GM12878 (cell line): ENCODE measurements at regions not wholly inside any gene's neighbourhood (a gene's known extent, or its start where the extent isn't known, plus 50 kb on each side); places are given as distances from the start of the nearest gene placed in this dataset.

Experiments
- ATAC-seq: fragments of 200-7000 bp; cut with Tn5 transposase; 3 replicates; pipeline ENCODE4 v1.9.1; 2020; ENCODE audit warnings: mild to moderate bottlenecking, moderate library complexity
- BruUV-seq: library from RNA; stranded (reverse); fragments of 400-500 nt; replicated peaks from 2 replicates; lab custom pipeline; 2021; lab: Mats Ljungman, UMichigan
- CTCF ChIA-PET: fragments of 300-600 bp; sonication (Branson Sonifier 250); formaldehyde crosslinking; extraction: SDS; loops from one replicate; lab custom pipeline; 2021; ENCODE audit warnings: inconsistent platforms; lab: Yijun Ruan, JAX
- POLR2A ChIA-PET: fragments of 350-600 bp; formaldehyde crosslinking; extraction: SDS; loops from one replicate; lab custom pipeline; 2021; ENCODE audit warnings: inconsistent platforms; lab: Charles Lee
- RAD21 ChIA-PET: fragments of 300-600 bp; sonication (Branson Sonifier 250); formaldehyde crosslinking; loops from one replicate; lab custom pipeline; 2023; ENCODE audit warnings: antibody characterized with exemption; ENCODE audit not compliant: unreplicated experiment; lab: Charles Lee
- SMC1A ChIA-PET: fragments of 300-600 bp; sonication (Branson Sonifier 250); formaldehyde crosslinking; loops from one replicate; lab custom pipeline; 2023; ENCODE audit not compliant: unreplicated experiment, uncharacterized antibody; lab: Charles Lee
- DNase-seq: peaks from one replicate; pipeline ENCODE4 v3.0.0-alpha.2; 2011; ENCODE audit warnings: low read depth, low spot score
- FAIRE-seq: peaks from 3 replicates; lab custom pipeline; 2011; peaks lifted over from hg19 to GRCh38; lab: Jason Lieb, UNC
- H2AFZ ChIP-seq: 2 replicates; pipeline ENCODE4 v1.6.0; 2011; ENCODE audit warnings: low read depth, low read length, control low read depth; ENCODE audit not compliant: control insufficient read depth
- H3K27ac ChIP-seq: 2 replicates; pipeline ENCODE4 v1.5.1; 2011; ENCODE audit warnings: control low read depth; ENCODE audit not compliant: control insufficient read depth, insufficient read depth
- H3K27me3 ChIP-seq, 2 experiments: replicated peaks in 1 of 2; 2 replicates each; pipeline versions ENCODE4 v1.6.0 to v1.6.1; 2011; ENCODE audit warnings: low read length in 1 of 2; ENCODE audit not compliant: control insufficient read depth in 2 of 2, insufficient read depth in 2 of 2
- H3K36me3 ChIP-seq, 2 experiments: 2 replicates each; pipeline ENCODE4 v1.5.1; 2011; ENCODE audit warnings: low read length in 1 of 2; ENCODE audit not compliant: control insufficient read depth in 2 of 2, insufficient read depth in 2 of 2
- H3K4me1 ChIP-seq: 2 replicates; pipeline ENCODE4 v1.6.1; 2011; ENCODE audit warnings: mild to moderate bottlenecking, low read length, moderate library complexity, mixed read lengths; ENCODE audit not compliant: control insufficient read depth, insufficient read depth
- H3K4me2 ChIP-seq: 2 replicates; pipeline ENCODE4 v1.6.0; 2011; ENCODE audit warnings: control low read depth; ENCODE audit not compliant: control insufficient read depth, insufficient read depth
- H3K4me3 ChIP-seq: fragments of 200-600 bp; sonication (generic); 2 replicates; pipeline ENCODE4 v1.5.1; 2016
- H3K79me2 ChIP-seq: 2 replicates; pipeline ENCODE4 v1.6.0; 2011; ENCODE audit warnings: low read length; ENCODE audit not compliant: control insufficient read depth, insufficient read depth
- H3K9ac ChIP-seq: 2 replicates; pipeline ENCODE4 v1.8.0; 2011; ENCODE audit warnings: low read length, control low read depth, mixed read lengths; ENCODE audit not compliant: control insufficient read depth, insufficient read depth
- H3K9me3 ChIP-seq: replicated peaks from 3 replicates; pipeline ENCODE4 v1.5.1; 2011; ENCODE audit warnings: mild to moderate bottlenecking, low read length; ENCODE audit not compliant: control insufficient read depth, insufficient read depth
- H4K20me1 ChIP-seq: 2 replicates; pipeline ENCODE4 v1.6.0; 2011; ENCODE audit not compliant: control insufficient read depth, insufficient read depth
- ATF3 ChIP-seq: IDR thresholded peaks from 2 replicates; pipeline ENCODE4 v1.6.1; 2011; ENCODE audit warnings: low read depth, mild to moderate bottlenecking, low read length, moderate library complexity, borderline replicate concordance; ENCODE audit errors: extremely low read depth
- BACH1 ChIP-seq: fragments of 450-650 bp; IDR thresholded peaks from 2 replicates; pipeline ENCODE4 v1.6.1; 2017; ENCODE audit warnings: mild to moderate bottlenecking, borderline replicate concordance
- BHLHE40 ChIP-seq, 2 experiments: fragments of 450-650 bp in 1 of 2; IDR thresholded peaks; 2 replicates each; pipeline ENCODE4 v1.6.1; 2011 to 2017; ENCODE audit warnings: low read depth in 2 of 2, borderline replicate concordance in 1 of 2, improper control_type of control experiment in 1 of 2, low read length in 1 of 2, mild to moderate bottlenecking in 1 of 2
- CHD2 ChIP-seq: IDR thresholded peaks from 2 replicates; pipeline ENCODE4 v1.6.1; 2011; ENCODE audit warnings: low read depth, low read length, improper control_type of control experiment, borderline replicate concordance
- DPF2 ChIP-seq: fragments of 450-650 bp; IDR thresholded peaks from 2 replicates; pipeline ENCODE4 v1.6.1; 2017; ENCODE audit warnings: mild to moderate bottlenecking
- HDGF ChIP-seq: fragments of 450-650 bp; IDR thresholded peaks from 2 replicates; pipeline ENCODE4 v1.6.1; 2016; ENCODE audit warnings: antibody characterized with exemption
- RELA ChIP-seq: fragments of 450-650 bp; IDR thresholded peaks from 2 replicates; pipeline ENCODE4 v1.8.0; 2014; ENCODE audit warnings: borderline replicate concordance; ENCODE audit not compliant: partially characterized antibody
- RFX5 ChIP-seq: IDR thresholded peaks from 2 replicates; pipeline ENCODE4 v1.6.1; 2011; ENCODE audit warnings: low read depth, low read length, improper control_type of control experiment
- TBL1XR1 ChIP-seq: IDR thresholded peaks from 2 replicates; pipeline ENCODE4 v1.6.1; 2012; ENCODE audit warnings: low read depth, low read length, improper control_type of control experiment
- TCF3 ChIP-seq: IDR thresholded peaks from 2 replicates; pipeline ENCODE4 v1.6.1; 2012; ENCODE audit warnings: low read depth, mild to moderate bottlenecking, low read length, borderline replicate concordance; ENCODE audit not compliant: insufficient read depth
- TCF7 ChIP-seq: IDR thresholded peaks from 2 replicates; pipeline ENCODE4 v1.6.1; 2014; ENCODE audit warnings: antibody characterized with exemption, borderline replicate concordance
- ZNF592 ChIP-seq: fragments of 450-650 bp; IDR thresholded peaks from 2 replicates; pipeline ENCODE4 v1.6.1; 2017; ENCODE audit warnings: mild to moderate bottlenecking, moderate library complexity
- WGBS: methylation state at CpG from one replicate; pipeline ENCODE4 v1.1.6; 2016; ENCODE audit warnings: low lambda C conversion rate; ENCODE audit not compliant: insufficient replicate concordance, insufficient coverage; ENCODE audit errors: missing lambda C conversion rate; 5-methylcytosine and 5-hydroxymethylcytosine counted together
- in situ Hi-C: fragments of 300-500 bp; cut with MboI; formaldehyde crosslinking; loops from 9 replicates; pipeline ENCODE4 v1.14.3; 2018; ENCODE audit warnings: mixed read lengths
- intact Hi-C: fragments of 100-400 bp; cut with micrococcal nuclease; formaldehyde crosslinking; loops from one replicate; pipeline ENCODE4 v1.14.2; 2022; ENCODE audit not compliant: unreplicated experiment
- TF ChIP-seq, protein P1 (sequence below): fragments of 450-650 bp; formaldehyde crosslinking; IDR thresholded peaks from 2 replicates; pipeline ENCODE4 v1.5.0; 2022; ENCODE audit warnings: mild to moderate bottlenecking, missing genetic modification characterization
- TF ChIP-seq, protein P2 (sequence below): fragments of 450-650 bp; IDR thresholded peaks from 2 replicates; pipeline ENCODE4 v1.6.1; 2017; ENCODE audit warnings: antibody characterized with exemption, mild to moderate bottlenecking, moderate library complexity

DNA sequence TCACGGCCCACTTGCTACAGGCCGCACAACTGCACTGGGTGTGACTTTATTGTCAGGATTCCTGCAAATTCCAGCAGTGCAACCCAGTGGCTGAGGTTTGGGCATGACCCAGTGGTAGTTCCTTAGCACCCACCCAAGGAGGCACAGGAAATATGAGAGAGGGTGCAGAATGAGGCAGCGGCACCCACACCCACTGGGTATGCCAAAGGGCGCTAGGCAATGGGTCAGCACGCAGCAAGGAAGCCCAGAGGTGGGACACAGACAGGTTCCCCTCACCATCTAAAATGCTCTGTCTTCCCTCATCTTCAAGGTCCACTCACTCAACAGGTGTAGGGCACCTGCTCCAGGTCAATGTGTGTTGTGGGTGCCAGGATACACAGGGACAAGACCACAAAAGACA is 357.8 kb upstream of the MKI67 start:
- in situ Hi-C loops (no loop called here), intact Hi-C loops (no loop called here)
- WGBS: 18% methylated on average over 4 of the region's 5 CpGs
- DNase-seq: no peak
- ATAC-seq: no peak
- no peaks in the 10 kb centered on the region for H3K9me3 ChIP-seq
- ChIA-PET CTCF (no interaction called here), POLR2A (no interaction called here), RAD21 (no interaction called here), SMC1A (no interaction called here)
- no peak overlapping the region for H3K4me2 ChIP-seq
- H3K27me3 ChIP-seq: no peaks in the 10 kb centered on the region; a peak in 1 of 4 replicates
- no peak for FAIRE-seq
- no peaks in the 10 kb centered on the region for H3K36me3 ChIP-seq
- no TSS peak for BruUV-seq
- H2AFZ ChIP-seq: no peak overlapping the region
- no peaks in the 10 kb centered on the region for H4K20me1 ChIP-seq
- no peak overlapping the region for H3K9ac ChIP-seq
- H3K4me3 ChIP-seq: no peak overlapping the region
- H3K79me2 ChIP-seq: no peaks in the 10 kb centered on the region
- no peak overlapping the region for H3K27ac ChIP-seq
- H3K4me1 ChIP-seq: no peaks in the 10 kb centered on the region
- no peak for TF ChIP-seq ATF3
- TF ChIP-seq DPF2: no peak
- TF ChIP-seq, protein P1, sequence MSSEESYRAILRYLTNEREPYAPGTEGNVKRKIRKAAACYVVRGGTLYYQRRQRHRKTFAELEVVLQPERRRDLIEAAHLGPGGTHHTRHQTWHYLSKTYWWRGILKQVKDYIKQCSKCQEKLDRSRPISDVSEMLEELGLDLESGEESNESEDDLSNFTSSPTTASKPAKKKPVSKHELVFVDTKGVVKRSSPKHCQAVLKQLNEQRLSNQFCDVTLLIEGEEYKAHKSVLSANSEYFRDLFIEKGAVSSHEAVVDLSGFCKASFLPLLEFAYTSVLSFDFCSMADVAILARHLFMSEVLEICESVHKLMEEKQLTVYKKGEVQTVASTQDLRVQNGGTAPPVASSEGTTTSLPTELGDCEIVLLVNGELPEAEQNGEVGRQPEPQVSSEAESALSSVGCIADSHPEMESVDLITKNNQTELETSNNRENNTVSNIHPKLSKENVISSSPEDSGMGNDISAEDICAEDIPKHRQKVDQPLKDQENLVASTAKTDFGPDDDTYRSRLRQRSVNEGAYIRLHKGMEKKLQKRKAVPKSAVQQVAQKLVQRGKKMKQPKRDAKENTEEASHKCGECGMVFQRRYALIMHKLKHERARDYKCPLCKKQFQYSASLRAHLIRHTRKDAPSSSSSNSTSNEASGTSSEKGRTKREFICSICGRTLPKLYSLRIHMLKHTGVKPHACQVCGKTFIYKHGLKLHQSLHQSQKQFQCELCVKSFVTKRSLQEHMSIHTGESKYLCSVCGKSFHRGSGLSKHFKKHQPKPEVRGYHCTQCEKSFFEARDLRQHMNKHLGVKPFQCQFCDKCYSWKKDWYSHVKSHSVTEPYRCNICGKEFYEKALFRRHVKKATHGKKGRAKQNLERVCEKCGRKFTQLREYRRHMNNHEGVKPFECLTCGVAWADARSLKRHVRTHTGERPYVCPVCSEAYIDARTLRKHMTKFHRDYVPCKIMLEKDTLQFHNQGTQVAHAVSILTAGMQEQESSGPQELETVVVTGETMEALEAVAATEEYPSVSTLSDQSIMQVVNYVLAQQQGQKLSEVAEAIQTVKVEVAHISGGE (CRISPR knock-in tag): no peak
- TF ChIP-seq RELA: no peak
- no peak for TF ChIP-seq TBL1XR1
- no peak for TF ChIP-seq ZNF592
- TF ChIP-seq RFX5: no peak
- TF ChIP-seq, protein P2, sequence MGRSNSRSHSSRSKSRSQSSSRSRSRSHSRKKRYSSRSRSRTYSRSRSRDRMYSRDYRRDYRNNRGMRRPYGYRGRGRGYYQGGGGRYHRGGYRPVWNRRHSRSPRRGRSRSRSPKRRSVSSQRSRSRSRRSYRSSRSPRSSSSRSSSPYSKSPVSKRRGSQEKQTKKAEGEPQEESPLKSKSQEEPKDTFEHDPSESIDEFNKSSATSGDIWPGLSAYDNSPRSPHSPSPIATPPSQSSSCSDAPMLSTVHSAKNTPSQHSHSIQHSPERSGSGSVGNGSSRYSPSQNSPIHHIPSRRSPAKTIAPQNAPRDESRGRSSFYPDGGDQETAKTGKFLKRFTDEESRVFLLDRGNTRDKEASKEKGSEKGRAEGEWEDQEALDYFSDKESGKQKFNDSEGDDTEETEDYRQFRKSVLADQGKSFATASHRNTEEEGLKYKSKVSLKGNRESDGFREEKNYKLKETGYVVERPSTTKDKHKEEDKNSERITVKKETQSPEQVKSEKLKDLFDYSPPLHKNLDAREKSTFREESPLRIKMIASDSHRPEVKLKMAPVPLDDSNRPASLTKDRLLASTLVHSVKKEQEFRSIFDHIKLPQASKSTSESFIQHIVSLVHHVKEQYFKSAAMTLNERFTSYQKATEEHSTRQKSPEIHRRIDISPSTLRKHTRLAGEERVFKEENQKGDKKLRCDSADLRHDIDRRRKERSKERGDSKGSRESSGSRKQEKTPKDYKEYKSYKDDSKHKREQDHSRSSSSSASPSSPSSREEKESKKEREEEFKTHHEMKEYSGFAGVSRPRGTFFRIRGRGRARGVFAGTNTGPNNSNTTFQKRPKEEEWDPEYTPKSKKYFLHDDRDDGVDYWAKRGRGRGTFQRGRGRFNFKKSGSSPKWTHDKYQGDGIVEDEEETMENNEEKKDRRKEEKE: no peak
- no peak for TF ChIP-seq TCF3
- TF ChIP-seq CHD2: no peak
- no peak for TF ChIP-seq BHLHE40 (IDR thresholded peaks at IDR 0.05; ENCODE audit: borderline replicate concordance in 1 of 2, low read depth in 2 of 2, low read length in 1 of 2)
- no peak for TF ChIP-seq BACH1
- no peak for TF ChIP-seq HDGF
- TF ChIP-seq TCF7: no peak
